ENCODE measurements at regions not wholly inside any gene's neighbourhood (a gene's known extent, or its start where the extent isn't known, plus 50 kb on each side); places are given as distances from the start of the nearest gene placed in this dataset.

GRCh38 chr12:22994316-22994675 lies 369.3 kb downstream of the ETNK1 start:
- TF ChIP-seq CTCF (conservative IDR thresholded peaks at IDR 0.05; ENCODE audit: low read depth in 2 of 2) = no peak
- TF ChIP-seq REST (IDR thresholded peaks at IDR 0.05; ENCODE audit: unreplicated experiment) = no peak
- TF ChIP-seq EZH2phosphoT487 (IDR thresholded peaks at IDR 0.05; ENCODE audit: unreplicated experiment) = no peak
- TF ChIP-seq CREB1 (CRISPR knock-in tag; IDR thresholded peaks at IDR 0.05; ENCODE audit: low read depth) = no peak

Measured in GM23338 (cell line).